Brain microvascular endothelial cell (primary cell): ENCODE measurements at regions not wholly inside any gene's neighbourhood (a gene's known extent, or its start where the extent isn't known, plus 50 kb on each side); places are given as distances from the start of the nearest gene placed in this dataset.

Experiments used
- DNase-seq: peaks from one replicate; pipeline ENCODE4 v3.0.0-alpha.2; 2020
- H3K27ac ChIP-seq: fragments of 250-450 bp; sonication (Bioruptor Pico); 2 replicates; pipeline ENCODE4 v1.5.1; 2020; ENCODE audit warnings: mild to moderate bottlenecking, moderate library complexity
- H3K27me3 ChIP-seq: fragments of 250-450 bp; sonication (Bioruptor Pico); replicated peaks from 2 replicates; pipeline ENCODE4 v1.5.1; 2020; ENCODE audit warnings: mild to moderate bottlenecking
- H3K36me3 ChIP-seq: fragments of 250-450 bp; sonication (Bioruptor Pico); replicated peaks from 2 replicates; pipeline ENCODE4 v1.5.1; 2020; ENCODE audit warnings: mild to moderate bottlenecking
- H3K4me3 ChIP-seq: 2 replicates; pipeline ENCODE4 v1.5.1; 2011; ENCODE audit warnings: low read depth, mild to moderate bottlenecking, control low read depth, low read length, moderate library complexity
- in situ Hi-C: cut with HindIII; loops from 2 replicates; pipeline ENCODE4 v1.10.0; 2017; ENCODE audit warnings: low sequenced_read_pairs, low pct_ligation_motif_present
- TF ChIP-seq, protein P1 (sequence below): IDR thresholded peaks from 2 replicates; pipeline ENCODE4 v1.5.1; 2011; ENCODE audit warnings: low read depth, mild to moderate bottlenecking, moderate library complexity, low read length, control low read depth, inconsistent platforms; ENCODE audit errors: missing control alignments

DNA sequence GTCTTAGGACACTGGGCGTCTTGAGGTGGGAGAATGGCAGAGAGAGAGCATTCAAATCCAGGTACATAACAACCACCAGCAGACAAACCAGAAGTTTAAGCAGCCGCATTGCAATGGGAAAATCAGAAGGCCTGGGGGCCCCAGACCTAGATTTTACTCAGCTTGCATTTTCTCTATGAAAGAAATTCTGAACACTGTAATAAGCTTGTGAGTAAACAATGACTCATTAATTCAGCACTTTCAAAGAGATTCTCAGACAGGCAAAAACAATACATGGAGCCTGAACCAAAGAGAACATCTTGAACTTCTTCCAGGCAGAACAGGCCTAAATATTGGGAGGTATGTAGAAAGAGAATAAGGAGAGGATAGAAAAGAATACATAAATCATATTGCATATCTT lies 69.8 kb upstream of the IFNG-AS1 start:
- no peak overlapping the region for H3K27ac ChIP-seq
- no peak overlapping the region for H3K4me3 ChIP-seq
- TF ChIP-seq, protein P1, sequence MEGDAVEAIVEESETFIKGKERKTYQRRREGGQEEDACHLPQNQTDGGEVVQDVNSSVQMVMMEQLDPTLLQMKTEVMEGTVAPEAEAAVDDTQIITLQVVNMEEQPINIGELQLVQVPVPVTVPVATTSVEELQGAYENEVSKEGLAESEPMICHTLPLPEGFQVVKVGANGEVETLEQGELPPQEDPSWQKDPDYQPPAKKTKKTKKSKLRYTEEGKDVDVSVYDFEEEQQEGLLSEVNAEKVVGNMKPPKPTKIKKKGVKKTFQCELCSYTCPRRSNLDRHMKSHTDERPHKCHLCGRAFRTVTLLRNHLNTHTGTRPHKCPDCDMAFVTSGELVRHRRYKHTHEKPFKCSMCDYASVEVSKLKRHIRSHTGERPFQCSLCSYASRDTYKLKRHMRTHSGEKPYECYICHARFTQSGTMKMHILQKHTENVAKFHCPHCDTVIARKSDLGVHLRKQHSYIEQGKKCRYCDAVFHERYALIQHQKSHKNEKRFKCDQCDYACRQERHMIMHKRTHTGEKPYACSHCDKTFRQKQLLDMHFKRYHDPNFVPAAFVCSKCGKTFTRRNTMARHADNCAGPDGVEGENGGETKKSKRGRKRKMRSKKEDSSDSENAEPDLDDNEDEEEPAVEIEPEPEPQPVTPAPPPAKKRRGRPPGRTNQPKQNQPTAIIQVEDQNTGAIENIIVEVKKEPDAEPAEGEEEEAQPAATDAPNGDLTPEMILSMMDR, result no peak
- DNase-seq, result no peak
- in situ Hi-C loops, result no loop called here
- H3K36me3 ChIP-seq, result no peaks in the 10 kb centered on the region
- no peaks in the 10 kb centered on the region for H3K27me3 ChIP-seq

DNA sequence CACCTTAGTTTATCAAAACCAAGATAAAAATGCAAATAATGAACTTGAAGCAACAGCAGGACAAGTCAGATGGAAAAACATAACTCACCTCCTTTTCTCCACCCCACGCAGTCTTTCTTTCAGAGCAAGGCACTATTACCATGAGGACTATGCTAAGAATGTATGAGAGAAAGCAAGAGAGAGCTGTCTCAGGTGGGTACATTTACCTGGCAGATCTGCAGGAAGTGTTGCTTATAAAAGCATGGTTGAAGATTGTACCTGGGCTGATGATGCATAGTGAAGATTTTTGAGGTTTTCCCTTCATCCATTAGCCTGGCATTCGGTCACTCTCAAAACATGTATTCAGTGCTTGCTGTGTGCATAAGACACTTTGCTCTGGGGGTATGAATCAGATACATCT lies 68.8 kb upstream of the IFNG-AS1 start:
- Histone ChIP-seq H3K4me3 (no peak overlapping the region), H3K36me3 (no peaks in the 10 kb centered on the region), H3K27ac (no peak overlapping the region), H3K27me3 (no peaks in the 10 kb centered on the region)
- TF ChIP-seq, protein P1, result no peak
- in situ Hi-C loops, result no loop called here
- DNase-seq, result no peak

DNA sequence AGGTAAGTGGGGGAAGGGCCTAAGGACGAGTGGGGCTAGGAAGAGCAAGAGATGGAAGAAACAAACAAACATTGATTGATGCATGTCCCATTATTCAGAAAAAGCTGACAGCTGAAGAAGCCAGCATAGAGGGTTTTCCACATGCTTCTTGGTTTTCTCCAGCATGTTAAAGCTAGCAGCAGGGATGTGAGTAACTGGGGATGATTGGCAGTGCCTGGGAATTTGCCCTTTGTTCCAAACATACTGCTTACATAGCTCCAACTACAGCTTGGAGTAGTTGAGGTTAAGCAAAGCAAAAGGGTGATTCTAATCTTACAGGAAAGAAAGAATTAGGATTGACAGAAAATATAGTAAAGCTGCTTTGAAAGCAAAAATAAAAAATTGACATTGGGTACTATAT lies 68.0 kb upstream of the IFNG-AS1 start:
- Histone ChIP-seq H3K4me3 (no peak overlapping the region), H3K36me3 (no peaks in the 10 kb centered on the region), H3K27me3 (no peaks in the 10 kb centered on the region), H3K27ac (no peak overlapping the region)
- no peak for DNase-seq
- TF ChIP-seq, protein P1, result no peak
- in situ Hi-C loops, result no loop called here

DNA sequence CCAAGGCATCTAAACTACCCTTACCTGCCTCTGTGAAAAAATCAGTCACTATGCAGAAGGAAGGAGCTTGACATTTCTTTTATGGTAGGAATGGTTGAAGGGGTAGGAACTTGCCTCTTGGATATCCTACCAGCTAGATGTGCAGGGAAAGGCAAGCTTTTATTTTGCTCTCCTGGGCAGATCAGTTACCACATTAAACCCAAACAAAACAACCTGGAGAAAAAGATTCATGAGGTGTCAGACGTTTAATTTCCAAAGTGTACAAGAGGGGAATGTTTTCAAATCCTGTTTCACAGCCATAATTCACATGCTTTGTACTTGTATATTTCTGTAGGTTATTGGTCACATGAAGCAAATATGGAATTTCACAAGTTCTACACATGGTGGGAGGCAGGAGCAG lies 67.0 kb upstream of the IFNG-AS1 start:
- TF ChIP-seq, protein P1, result no peak
- Histone ChIP-seq H3K4me3 (no peak overlapping the region), H3K36me3 (no peaks in the 10 kb centered on the region), H3K27me3 (no peaks in the 10 kb centered on the region), H3K27ac (no peak overlapping the region)
- DNase-seq, result no peak
- in situ Hi-C loops, result no loop called here

DNA sequence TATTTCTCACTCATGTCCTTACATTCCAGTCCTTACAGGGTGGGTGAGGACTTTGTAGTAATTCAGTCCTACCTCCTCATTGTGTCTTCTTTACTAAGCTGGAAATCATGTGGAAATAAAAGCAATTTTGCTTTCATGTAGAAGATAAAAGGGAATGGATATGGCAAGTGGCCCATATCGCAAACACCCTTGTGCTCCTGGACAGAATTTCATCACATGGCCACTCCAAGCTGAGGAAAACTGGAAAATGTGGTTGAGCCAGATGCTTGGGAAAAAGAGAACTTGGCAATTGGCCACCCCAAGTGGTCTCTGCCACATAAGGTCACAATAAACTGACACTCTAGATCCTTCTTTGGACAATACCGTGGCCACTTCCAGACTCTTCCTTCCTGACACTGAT lies 64.2 kb upstream of the IFNG-AS1 start:
- TF ChIP-seq, protein P1, result no peak
- in situ Hi-C loops, result no loop called here
- no peaks in the 10 kb centered on the region for H3K27me3 ChIP-seq
- H3K27ac ChIP-seq, result no peak overlapping the region
- no peak for DNase-seq
- H3K36me3 ChIP-seq, result no peaks in the 10 kb centered on the region
- H3K4me3 ChIP-seq, result no peak overlapping the region

DNA sequence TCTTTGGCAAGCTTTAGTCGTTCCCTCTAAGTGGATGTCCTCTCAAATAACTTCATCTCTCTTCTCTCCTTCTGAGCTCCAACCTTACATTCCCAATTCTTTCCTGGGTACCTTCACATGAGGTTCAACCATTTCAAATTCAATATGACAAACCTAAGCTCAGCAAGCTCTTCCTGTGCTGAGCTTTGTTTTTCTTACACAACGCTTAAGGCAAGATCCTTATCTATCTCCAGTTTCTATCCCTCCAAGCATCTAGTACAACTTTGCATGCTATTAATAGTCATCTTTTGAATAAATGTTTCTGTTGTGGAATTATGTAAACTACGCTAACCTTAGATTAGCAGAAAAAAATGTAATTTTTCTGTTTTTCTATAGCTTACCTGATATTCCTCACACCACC lies 63.7 kb upstream of the IFNG-AS1 start:
- no peak for DNase-seq
- TF ChIP-seq, protein P1, result no peak
- Histone ChIP-seq H3K27me3 (no peaks in the 10 kb centered on the region), H3K27ac (no peak overlapping the region), H3K36me3 (no peaks in the 10 kb centered on the region), H3K4me3 (no peak overlapping the region)
- in situ Hi-C loops, result no loop called here
